ENCODE measurements at regions not wholly inside any gene's neighbourhood (a gene's known extent, or its start where the extent isn't known, plus 50 kb on each side); places are given as distances from the start of the nearest gene placed in this dataset.

DNA sequence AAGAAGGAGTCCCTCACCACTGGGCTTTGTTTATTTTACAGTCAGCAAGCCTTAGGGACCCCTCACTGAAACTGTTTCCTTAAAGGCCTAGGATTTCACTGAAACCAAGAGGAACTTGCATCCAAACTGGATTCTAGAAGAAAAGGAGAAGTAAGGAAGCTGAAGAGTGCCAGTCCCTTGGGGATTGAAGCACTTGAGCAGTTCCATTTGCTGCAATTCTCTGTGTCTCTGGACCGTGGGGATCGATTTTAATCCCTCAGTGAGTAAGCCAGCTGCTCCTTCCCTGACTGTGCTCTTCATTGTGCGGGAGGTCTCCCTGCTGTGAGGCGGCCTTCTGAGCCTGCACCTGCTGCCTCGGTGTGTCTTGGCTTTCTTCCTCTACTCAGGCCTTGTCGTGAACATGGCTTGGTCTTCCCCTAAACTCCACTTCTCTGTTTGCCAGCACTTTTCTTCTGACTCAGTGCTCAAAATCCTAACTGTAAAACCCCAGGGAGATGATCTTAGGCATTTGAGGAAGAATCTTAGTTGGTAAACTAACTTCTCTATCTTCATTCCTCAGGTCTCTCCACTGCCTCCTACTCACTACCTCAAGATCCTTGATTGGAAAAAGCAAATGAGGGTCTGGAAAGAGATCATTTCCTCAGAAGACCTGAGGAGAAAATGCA is 132.6 kb downstream of the SLC38A6 start:
- DNase-seq (ENCODE audit: low spot score) (no peak), ATAC-seq (ENCODE audit: low read depth) (no peak)
- no peak for TF ChIP-seq CTCF (IDR thresholded peaks at IDR 0.05; ENCODE audit: poor library complexity, severe bottlenecking)
- Histone ChIP-seq H3K4me1 (ENCODE audit: insufficient read depth, poor library complexity, severe bottlenecking) (no peaks in the 10 kb centered on the region), H3K27ac (ENCODE audit: poor library complexity, severe bottlenecking) (no peak overlapping the region), H3K27me3 (ENCODE audit: insufficient read depth, poor library complexity, severe bottlenecking) (no peaks in the 10 kb centered on the region), H3K4me3 (ENCODE audit: severe bottlenecking) (no peak overlapping the region), H3K36me3 (ENCODE audit: low read depth) (no peaks in the 10 kb centered on the region), H3K9me3 (ENCODE audit: severe bottlenecking) (peaks cover 5% of the 10 kb centered on the region)

DNA sequence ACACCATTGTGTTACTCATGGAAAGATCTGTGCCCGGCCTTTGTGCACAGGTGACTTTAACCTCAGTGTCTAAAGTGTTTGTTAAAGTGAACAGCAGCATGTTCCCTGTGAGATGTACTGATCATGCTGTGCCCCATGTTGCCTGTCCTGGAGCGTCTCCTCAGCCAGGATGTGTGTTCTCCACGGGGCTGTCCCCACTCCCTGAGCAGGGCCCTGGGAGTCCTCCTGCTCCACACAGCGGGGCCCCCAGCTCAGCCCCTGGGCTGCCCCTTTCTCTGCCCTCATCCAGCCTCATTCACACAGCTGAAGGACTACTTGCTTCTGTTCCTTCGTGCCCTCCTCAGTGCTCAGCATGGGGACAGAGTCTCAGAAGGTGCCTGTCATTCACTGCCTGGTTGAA is 131.5 kb downstream of the SLC38A6 start:
- no peak overlapping the region for H3K4me3 ChIP-seq (ENCODE audit: severe bottlenecking)
- ATAC-seq (ENCODE audit: low read depth) (0 out of 3 replicates have a peak, but pooled peaks have one; percentile 17), DNase-seq (ENCODE audit: low spot score) (no peak)
- no peak overlapping the region for H3K27ac ChIP-seq (ENCODE audit: poor library complexity, severe bottlenecking)
- H3K36me3 ChIP-seq (ENCODE audit: low read depth) = no peaks in the 10 kb centered on the region
- no peaks in the 10 kb centered on the region for H3K4me1 ChIP-seq (ENCODE audit: insufficient read depth, poor library complexity, severe bottlenecking)
- no peak for TF ChIP-seq CTCF (IDR thresholded peaks at IDR 0.05; ENCODE audit: poor library complexity, severe bottlenecking)
- H3K9me3 ChIP-seq (ENCODE audit: severe bottlenecking) = peaks cover 5% of the 10 kb centered on the region
- no peaks in the 10 kb centered on the region for H3K27me3 ChIP-seq (ENCODE audit: insufficient read depth, poor library complexity, severe bottlenecking)

DNA sequence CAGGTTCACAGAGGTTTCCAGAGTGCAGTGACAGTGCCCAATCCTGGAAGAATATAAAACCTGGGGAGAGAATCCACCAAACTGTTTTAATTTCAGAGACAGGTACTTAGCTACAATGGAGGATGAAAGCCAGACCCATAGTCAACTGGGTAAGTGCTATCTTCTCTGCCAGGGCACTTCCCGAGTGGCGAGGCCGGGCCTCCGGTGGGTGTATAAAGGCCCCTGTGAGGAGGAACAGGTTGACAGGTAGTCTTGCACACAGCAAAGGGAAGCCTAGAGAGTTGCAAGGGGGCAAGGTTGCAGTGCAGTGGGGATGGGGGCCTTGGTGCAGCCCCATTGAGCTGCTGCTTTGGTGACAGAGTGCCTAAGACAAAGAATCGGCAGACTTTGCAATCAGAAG is 130.7 kb downstream of the SLC38A6 start:
- ATAC-seq (ENCODE audit: low read depth) = no peak
- H3K4me3 ChIP-seq (ENCODE audit: severe bottlenecking) = no peak overlapping the region

DNA sequence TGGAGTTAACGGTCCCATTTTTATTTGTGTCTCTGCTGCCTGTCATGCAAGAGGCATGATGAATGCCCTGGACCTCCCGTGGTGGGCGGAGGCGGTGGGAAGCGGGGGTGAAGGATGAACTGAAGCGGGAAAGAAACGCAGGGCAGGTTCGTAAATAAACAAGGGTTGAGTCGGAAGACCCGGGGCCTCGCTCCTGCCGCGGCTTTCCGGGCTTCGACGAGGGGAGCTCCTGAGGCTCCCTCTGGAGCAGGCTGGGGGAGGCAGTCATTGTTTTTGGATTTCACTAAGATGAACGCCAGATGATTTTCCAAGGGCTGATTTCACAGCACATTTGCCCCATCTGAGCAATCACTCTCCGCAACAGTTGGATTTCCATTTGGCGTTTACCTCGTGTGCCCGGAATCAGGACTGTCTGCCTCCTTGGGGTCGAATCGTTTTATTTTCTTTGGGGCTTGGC is 130.2 kb downstream of the SLC38A6 start:
- Histone ChIP-seq H3K27me3 (ENCODE audit: insufficient read depth, poor library complexity, severe bottlenecking) (no peaks in the 10 kb centered on the region), H3K27ac (ENCODE audit: poor library complexity, severe bottlenecking) (no peak overlapping the region), H3K4me3 (ENCODE audit: severe bottlenecking) (no peak overlapping the region), H3K9me3 (ENCODE audit: severe bottlenecking) (peaks cover 5% of the 10 kb centered on the region), H3K4me1 (ENCODE audit: insufficient read depth, poor library complexity, severe bottlenecking) (no peaks in the 10 kb centered on the region), H3K36me3 (ENCODE audit: low read depth) (no peaks in the 10 kb centered on the region)
- no peak for DNase-seq (ENCODE audit: low spot score)
- no peak for ATAC-seq (ENCODE audit: low read depth)
- no peak for TF ChIP-seq CTCF (IDR thresholded peaks at IDR 0.05; ENCODE audit: poor library complexity, severe bottlenecking)

More for the DNA sequence above, 130.7 kb downstream of the SLC38A6 start:
- no peak for DNase-seq (ENCODE audit: low spot score)
- Histone ChIP-seq H3K36me3 (ENCODE audit: low read depth) (no peaks in the 10 kb centered on the region), H3K4me1 (ENCODE audit: insufficient read depth, poor library complexity, severe bottlenecking) (no peaks in the 10 kb centered on the region), H3K27ac (ENCODE audit: poor library complexity, severe bottlenecking) (no peak overlapping the region), H3K9me3 (ENCODE audit: severe bottlenecking) (peaks cover 5% of the 10 kb centered on the region), H3K27me3 (ENCODE audit: insufficient read depth, poor library complexity, severe bottlenecking) (no peaks in the 10 kb centered on the region)
- no peak for TF ChIP-seq CTCF (IDR thresholded peaks at IDR 0.05; ENCODE audit: poor library complexity, severe bottlenecking)

Data from RWPE2 (cell line).